Lower lobe of right lung (tissue), 2 donors: ENCODE measurements at regions not wholly inside any gene's neighbourhood (a gene's known extent, or its start where the extent isn't known, plus 50 kb on each side); places are given as distances from the start of the nearest gene placed in this dataset.
"Not testable (repeated sequence)": the region's sequence is repeated elsewhere in the genome, so short reads cannot be mapped to it uniquely, and the experiment has no call there.

ENCODE experiments used
- ATAC-seq, 2 donors: fragments of 200-7000 bp; cut with Tn5 transposase; one replicate each; pipeline ENCODE4 v1.9.1; 2020 to 2022; ENCODE audit warnings: mild to moderate bottlenecking in 2 of 2, moderate library complexity in 2 of 2
- DNase-seq: peaks from one replicate; pipeline ENCODE4 v3.0.0-alpha.2; 2020
- H3K27ac ChIP-seq: fragments of 200-600 bp; one replicate; pipeline ENCODE4 v1.8.0; 2022
- H3K27me3 ChIP-seq: fragments of 200-600 bp; one replicate; pipeline ENCODE4 v1.8.0; 2022; ENCODE audit warnings: low read depth
- H3K36me3 ChIP-seq: fragments of 200-600 bp; one replicate; pipeline ENCODE4 v1.8.0; 2022; ENCODE audit warnings: mild to moderate bottlenecking
- H3K4me1 ChIP-seq: fragments of 200-600 bp; one replicate; pipeline ENCODE4 v1.8.0; 2022
- H3K4me3 ChIP-seq: fragments of 200-600 bp; one replicate; pipeline ENCODE4 v1.8.0; 2022; ENCODE audit warnings: mild to moderate bottlenecking
- H3K9me3 ChIP-seq: fragments of 200-600 bp; one replicate; pipeline ENCODE4 v1.8.0; 2022
- CTCF ChIP-seq: fragments of 200-600 bp; IDR thresholded peaks from one replicate; pipeline ENCODE4 v1.8.0; 2022; ENCODE audit warnings: antibody characterized with exemption, mild to moderate bottlenecking
- intact Hi-C: fragments of 100-400 bp; cut with DNase I; formaldehyde crosslinking; loops from one replicate; pipeline ENCODE4 v1.11.0; 2022
- donor health status: DM: no; HTN: yes; CAD: no; lungs with severe emphysema.

GRCh38 chr3:20245781-20246180 lies 59.8 kb upstream of the SGO1 start:
- Histone ChIP-seq H3K4me1 (no peaks in the 10 kb centered on the region), H3K9me3 (no peaks in the 10 kb centered on the region), H3K4me3 (no peak overlapping the region), H3K27ac (no peak overlapping the region), H3K36me3 (no peaks in the 10 kb centered on the region), H3K27me3 (no peaks in the 10 kb centered on the region)
- TF ChIP-seq CTCF: no peak
- DNase-seq: no peak
- no peak for ATAC-seq
- intact Hi-C loops: no loop called here

- H3K27me3 ChIP-seq: no peaks in the 10 kb centered on the region
- no peak for TF ChIP-seq CTCF
- no peaks in the 10 kb centered on the region for H3K9me3 ChIP-seq
- H3K36me3 ChIP-seq: no peaks in the 10 kb centered on the region
- no peak overlapping the region for H3K4me3 ChIP-seq
- ATAC-seq: no peak
- intact Hi-C loops: no loop called here
- H3K4me1 ChIP-seq: no peaks in the 10 kb centered on the region
- no peak overlapping the region for H3K27ac ChIP-seq
- DNase-seq: no peak
Observed at GRCh38 chr3:20240154-20240883, 54.3 kb upstream of the SGO1 start.

GRCh38 chr3:20238199-20238598 lies 52.2 kb upstream of the SGO1 start:
- DNase-seq, H3K9me3 ChIP-seq, intact Hi-C loops, ATAC-seq, H3K4me1 ChIP-seq, H3K4me3 ChIP-seq, H3K27ac ChIP-seq, H3K36me3 ChIP-seq, H3K27me3 ChIP-seq: not testable (repeated sequence)

- no peak for DNase-seq
- no peak for TF ChIP-seq CTCF
- H3K36me3 ChIP-seq: no peaks in the 10 kb centered on the region
- H3K27ac ChIP-seq: no peak overlapping the region
- H3K9me3 ChIP-seq: no peaks in the 10 kb centered on the region
- no peaks in the 10 kb centered on the region for H3K27me3 ChIP-seq
- H3K4me1 ChIP-seq: no peaks in the 10 kb centered on the region
- ATAC-seq: no peak
- intact Hi-C loops: no loop called here
- no peak overlapping the region for H3K4me3 ChIP-seq
Observed at GRCh38 chr3:20236603-20237002, 50.6 kb upstream of the SGO1 start.
